ENCODE measurements at regions not wholly inside any gene's neighbourhood (a gene's known extent, or its start where the extent isn't known, plus 50 kb on each side); places are given as distances from the start of the nearest gene placed in this dataset.

DNA sequence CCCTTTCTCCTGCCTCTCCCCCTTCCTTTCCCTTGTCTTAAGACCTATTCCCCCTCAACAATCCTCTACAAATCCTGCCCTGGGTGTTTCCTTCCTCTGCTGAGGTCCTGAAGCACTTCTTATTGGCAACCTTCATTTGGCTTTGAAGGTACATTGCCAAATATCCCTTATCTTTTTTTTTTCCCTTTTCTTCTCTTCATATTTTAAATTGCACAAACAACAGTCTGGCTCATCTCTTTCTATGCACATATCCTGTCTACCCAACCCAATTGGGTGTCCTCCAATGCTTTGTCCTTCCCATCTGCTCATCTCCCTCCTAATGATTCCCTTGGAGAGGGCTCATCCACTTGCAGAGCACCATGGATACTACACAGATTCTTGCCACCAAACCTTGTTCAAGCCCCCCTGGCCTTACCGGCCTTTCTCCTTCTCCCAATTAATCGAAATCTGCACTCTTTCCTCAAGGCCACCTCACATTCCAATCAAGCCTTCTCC, 537.9 kb upstream of the JARID2 start:
- no peak for FAIRE-seq

DNA sequence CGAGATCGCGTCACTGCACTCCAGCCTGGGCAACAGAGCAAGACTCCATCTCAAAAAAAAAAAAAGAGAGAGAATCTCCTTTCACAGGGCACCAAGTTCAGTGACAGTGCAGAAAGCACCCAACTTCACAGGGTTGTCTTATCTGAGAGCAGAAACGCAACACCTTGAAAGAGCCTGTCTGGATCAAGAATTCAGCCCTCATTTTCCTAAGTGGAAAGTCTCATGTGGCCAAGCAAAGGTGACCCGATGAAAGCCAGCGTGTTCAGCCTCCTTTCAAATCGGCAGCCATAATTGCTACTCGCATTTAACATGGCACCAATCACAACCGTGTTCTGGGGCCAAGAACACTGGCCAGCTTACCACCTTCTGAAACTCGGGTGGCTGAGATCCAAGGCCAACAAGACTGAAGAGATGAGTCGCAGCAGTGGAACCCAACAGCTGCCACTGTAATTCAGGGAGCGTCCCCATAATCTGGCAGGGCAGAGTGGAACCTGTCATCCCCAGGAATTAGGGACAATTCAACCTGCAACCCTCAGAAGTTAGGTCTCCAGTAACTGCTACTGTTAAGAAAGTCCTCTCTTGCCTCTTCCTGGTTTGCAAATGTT, 536.7 kb upstream of the JARID2 start:
- no peak for FAIRE-seq

DNA sequence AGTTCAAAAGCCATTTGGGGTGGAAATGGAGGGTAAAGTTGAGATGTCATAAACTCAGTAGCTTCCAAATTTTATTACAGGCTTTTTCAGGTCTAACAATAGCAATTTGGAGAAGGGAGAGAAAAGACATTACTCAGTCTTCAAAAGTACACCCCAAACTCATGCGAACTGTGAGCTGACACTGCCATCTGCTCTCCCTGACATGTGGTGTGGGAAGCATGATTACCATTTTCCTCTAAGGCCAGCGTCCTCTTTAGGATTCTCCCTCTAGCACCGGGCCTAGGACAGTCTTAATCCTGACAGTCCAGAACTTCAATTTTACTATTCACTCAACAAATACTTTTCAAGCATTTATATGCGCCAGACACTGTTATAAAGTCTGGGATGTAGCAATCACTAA, 536.0 kb upstream of the JARID2 start:
- FAIRE-seq = no peak

- FAIRE-seq = no peak
Measured at GRCh38 chr6:14710421-14710820, 535.4 kb upstream of the JARID2 start.

- FAIRE-seq = no peak
Measured at GRCh38 chr6:14711056-14711703, 534.7 kb upstream of the JARID2 start.

GRCh38 chr6:14711704-14712379, 534.0 kb upstream of the JARID2 start:
- no peak for FAIRE-seq

GRCh38 chr6:14713008-14713960, 532.6 kb upstream of the JARID2 start:
- FAIRE-seq = no peak

DNA sequence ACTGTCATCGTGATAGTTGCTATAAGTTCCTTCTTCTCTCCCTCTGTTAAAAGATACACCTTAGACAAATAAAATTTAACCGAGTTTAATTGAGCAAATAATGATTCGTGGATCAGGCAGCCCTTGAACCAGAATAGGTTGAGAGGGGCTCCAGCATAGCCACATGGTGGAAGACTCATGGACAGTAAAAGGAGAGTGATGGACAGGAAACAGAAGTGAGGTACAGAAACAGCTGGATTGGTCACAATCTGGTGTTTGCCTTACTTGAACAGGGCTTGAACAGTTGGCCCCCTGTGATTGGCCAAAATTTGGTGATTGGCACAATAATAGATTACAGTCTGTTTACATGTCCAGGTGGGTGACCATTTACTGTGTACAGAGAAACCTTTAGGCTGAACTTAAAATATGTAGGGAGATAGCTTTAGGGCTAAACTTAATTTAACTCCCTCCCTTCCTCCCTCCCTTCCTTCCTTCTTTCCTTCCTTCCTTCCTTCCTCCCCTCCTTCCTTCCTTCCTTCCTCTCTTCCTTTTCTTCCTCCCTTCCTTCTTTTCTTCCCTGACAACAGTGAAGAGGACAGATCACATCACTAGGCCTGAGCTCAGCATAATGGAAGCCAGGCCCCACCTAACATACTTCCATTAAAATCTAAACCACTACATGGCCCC, 531.8 kb upstream of the JARID2 start:
- no peak for FAIRE-seq

GRCh38 chr6:14715076-14715475, 530.8 kb upstream of the JARID2 start:
- FAIRE-seq = no peak

GRCh38 chr6:14716499-14717146, 529.2 kb upstream of the JARID2 start:
- FAIRE-seq = no peak

DNA sequence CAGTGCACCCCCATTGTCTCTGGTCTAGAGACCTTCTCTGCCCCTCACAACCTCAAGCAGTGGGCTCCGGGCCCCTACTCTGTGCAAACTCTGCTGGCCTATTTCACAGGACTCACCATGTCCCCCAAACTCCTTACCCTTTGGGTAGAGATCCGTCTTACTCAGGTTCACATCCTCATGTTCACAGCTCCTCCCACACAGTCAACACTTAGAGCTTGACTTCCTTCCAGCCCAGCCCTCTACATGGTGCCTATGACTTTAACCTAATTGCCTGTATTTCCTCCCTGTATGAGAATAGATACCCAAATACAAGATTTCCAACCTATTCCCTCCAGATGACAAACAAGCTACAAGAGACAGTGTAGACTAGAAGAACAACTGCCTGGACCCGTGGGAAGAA, 528.6 kb upstream of the JARID2 start:
- FAIRE-seq = no peak

GRCh38 chr6:14718861-14719260, 527.0 kb upstream of the JARID2 start:
- no peak for FAIRE-seq

DNA sequence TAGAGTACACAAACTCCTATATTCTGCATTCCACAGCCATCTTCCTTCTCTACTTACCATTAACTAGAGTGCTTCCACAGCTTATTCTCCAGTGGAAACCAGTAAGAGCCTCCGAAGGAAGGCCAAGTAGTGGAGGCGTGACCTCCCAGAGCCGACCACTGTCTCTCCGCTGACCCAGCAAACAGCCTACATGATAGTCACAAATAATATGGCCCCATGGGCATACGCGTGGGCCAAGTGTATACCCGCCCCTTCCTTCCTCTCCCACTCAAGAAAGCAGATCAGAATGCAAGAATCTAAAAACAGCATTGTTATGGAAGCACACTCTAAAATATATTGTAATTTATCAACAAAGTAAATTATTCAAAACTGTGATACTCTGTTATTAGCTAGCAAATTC, 526.6 kb upstream of the JARID2 start:
- FAIRE-seq = no peak

- no peak for FAIRE-seq
Measured at GRCh38 chr6:14720411-14721102, 525.3 kb upstream of the JARID2 start.

- FAIRE-seq = no peak
Measured at GRCh38 chr6:14721103-14721758, 524.6 kb upstream of the JARID2 start.

GRCh38 chr6:14722001-14722562, 523.8 kb upstream of the JARID2 start:
- FAIRE-seq = no peak

GRCh38 chr6:14722704-14723103, 523.2 kb upstream of the JARID2 start:
- FAIRE-seq = no peak

DNA sequence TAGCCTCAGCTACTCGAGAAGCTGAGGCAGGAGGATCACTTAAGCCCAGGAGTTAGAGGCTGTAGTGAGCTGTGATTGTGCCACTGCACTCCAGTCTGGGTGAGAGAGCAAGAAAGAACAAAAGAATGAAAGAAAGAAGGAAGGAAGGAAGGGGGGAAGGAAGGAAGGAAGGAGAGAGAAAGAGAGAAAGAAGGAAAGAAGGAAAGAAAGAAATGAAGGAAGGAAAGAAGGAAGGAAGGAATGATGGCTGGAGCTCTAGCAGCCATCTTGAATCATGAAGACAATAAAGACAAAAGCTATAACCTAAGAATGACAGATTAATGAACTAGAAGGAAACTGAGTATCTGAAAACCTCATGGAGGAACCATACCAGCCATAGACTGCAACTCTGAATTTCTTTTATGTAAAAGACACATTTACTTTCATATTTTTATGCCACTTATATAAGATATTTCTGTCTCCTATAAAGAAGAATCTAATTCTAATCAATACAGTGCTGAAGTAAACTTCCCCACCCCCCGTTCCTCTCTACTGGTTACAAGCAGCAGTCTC, 522.3 kb upstream of the JARID2 start:
- FAIRE-seq = no peak

DNA sequence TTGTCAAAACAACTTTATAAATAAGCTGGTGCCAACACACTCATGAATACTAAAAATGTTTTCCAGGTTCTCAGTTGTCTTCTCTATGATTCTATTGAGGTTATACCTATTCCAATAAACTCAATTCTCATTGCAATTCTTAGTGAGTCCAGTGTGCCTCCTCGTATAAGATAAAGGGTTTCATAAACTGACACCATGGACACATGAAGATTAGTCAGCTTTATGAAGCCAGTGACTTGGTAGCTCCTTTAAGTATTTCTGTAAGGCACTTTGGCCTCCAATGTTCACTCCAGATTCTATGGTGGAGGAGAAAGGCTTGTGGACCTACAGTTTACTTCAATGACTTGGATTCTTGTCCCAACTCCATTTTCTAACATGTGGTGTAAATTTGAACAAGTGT, 521.3 kb upstream of the JARID2 start:
- no peak for FAIRE-seq
